IMR-90 (cell line): ENCODE measurements at regions not wholly inside any gene's neighbourhood (a gene's known extent, or its start where the extent isn't known, plus 50 kb on each side); places are given as distances from the start of the nearest gene placed in this dataset.

Source experiments
- CEBPB ChIP-seq: IDR thresholded peaks from 2 replicates; pipeline ENCODE4 v1.6.1; 2012; ENCODE audit warnings: low read depth, low read length, improper control_type of control experiment
- ELK1 ChIP-seq: fragments of 150-350 bp; IDR thresholded peaks from 2 replicates; pipeline ENCODE4 v1.6.1; 2016; ENCODE audit warnings: low read depth, mild to moderate bottlenecking, low read length, moderate library complexity, borderline replicate concordance
- FOS ChIP-seq: fragments of 150-350 bp; IDR thresholded peaks from 2 replicates; pipeline ENCODE4 v1.6.1; 2016; ENCODE audit warnings: low read depth, low read length
- POLR2A ChIP-seq: IDR thresholded peaks from 2 replicates; pipeline ENCODE4 v1.6.1; 2012; ENCODE audit warnings: mild to moderate bottlenecking, low read depth, low read length
- RAD21 ChIP-seq: IDR thresholded peaks from 2 replicates; pipeline ENCODE4 v1.6.1; 2012; ENCODE audit warnings: low read length, improper control_type of control experiment
- RFX5 ChIP-seq: IDR thresholded peaks from 2 replicates; pipeline ENCODE4 v1.8.0; 2012; ENCODE audit warnings: low read depth, mild to moderate bottlenecking, low read length, moderate library complexity
- SMC3 ChIP-seq: fragments of 150-350 bp; IDR thresholded peaks from 2 replicates; pipeline ENCODE4 v1.6.1; 2016; ENCODE audit warnings: low read depth, mild to moderate bottlenecking, antibody characterized with exemption, low read length, moderate library complexity
- TF ChIP-seq, protein P1 (sequence below): fragments of 150-350 bp; IDR thresholded peaks from 2 replicates; pipeline ENCODE4 v1.6.1; 2017; ENCODE audit warnings: mild to moderate bottlenecking, antibody characterized with exemption, low read length, low read depth
- TF ChIP-seq, protein P2 (sequence below): conservative IDR thresholded peaks from 2 replicates; pipeline ENCODE4 v1.5.1; 2012; ENCODE audit warnings: mild to moderate bottlenecking, low read depth, low read length, improper control_type of control experiment

GRCh38 chr2:210844016-210844415 lies 287.6 kb downstream of the CPS1 start:
- TF ChIP-seq, protein P1, sequence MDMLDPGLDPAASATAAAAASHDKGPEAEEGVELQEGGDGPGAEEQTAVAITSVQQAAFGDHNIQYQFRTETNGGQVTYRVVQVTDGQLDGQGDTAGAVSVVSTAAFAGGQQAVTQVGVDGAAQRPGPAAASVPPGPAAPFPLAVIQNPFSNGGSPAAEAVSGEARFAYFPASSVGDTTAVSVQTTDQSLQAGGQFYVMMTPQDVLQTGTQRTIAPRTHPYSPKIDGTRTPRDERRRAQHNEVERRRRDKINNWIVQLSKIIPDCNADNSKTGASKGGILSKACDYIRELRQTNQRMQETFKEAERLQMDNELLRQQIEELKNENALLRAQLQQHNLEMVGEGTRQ = no peak
- TF ChIP-seq, protein P2, sequence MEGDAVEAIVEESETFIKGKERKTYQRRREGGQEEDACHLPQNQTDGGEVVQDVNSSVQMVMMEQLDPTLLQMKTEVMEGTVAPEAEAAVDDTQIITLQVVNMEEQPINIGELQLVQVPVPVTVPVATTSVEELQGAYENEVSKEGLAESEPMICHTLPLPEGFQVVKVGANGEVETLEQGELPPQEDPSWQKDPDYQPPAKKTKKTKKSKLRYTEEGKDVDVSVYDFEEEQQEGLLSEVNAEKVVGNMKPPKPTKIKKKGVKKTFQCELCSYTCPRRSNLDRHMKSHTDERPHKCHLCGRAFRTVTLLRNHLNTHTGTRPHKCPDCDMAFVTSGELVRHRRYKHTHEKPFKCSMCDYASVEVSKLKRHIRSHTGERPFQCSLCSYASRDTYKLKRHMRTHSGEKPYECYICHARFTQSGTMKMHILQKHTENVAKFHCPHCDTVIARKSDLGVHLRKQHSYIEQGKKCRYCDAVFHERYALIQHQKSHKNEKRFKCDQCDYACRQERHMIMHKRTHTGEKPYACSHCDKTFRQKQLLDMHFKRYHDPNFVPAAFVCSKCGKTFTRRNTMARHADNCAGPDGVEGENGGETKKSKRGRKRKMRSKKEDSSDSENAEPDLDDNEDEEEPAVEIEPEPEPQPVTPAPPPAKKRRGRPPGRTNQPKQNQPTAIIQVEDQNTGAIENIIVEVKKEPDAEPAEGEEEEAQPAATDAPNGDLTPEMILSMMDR = no peak
- TF ChIP-seq RAD21 (no peak), POLR2A (no peak), SMC3 (no peak), RFX5 (no peak), FOS (no peak), ELK1 (no peak), CEBPB (no peak)
